Thyroid gland (tissue), 4 donors: ENCODE measurements at regions not wholly inside any gene's neighbourhood (a gene's known extent, or its start where the extent isn't known, plus 50 kb on each side); places are given as distances from the start of the nearest gene placed in this dataset.
A peak's percentile ranks its signal among the peaks of the same experiment; 100 is the strongest.

Experiments
- CTCF ChIP-seq, 6 experiments: fragments of 200-600 bp in 3 of 6; fragments of 450-650 bp in 3 of 6; sonication (generic) in 3 of 6; IDR thresholded peaks; one replicate each; pipeline ENCODE4 v1.5.1; 2016 to 2019; ENCODE audit warnings: antibody characterized with exemption in 6 of 6, mild to moderate bottlenecking in 2 of 6, inconsistent platforms in 1 of 6, moderate library complexity in 1 of 6
- POLR2A ChIP-seq, 2 donors: fragments of 450-650 bp; IDR thresholded peaks; one replicate each; pipeline ENCODE4 v1.6.1; 2017; ENCODE audit warnings: antibody characterized with exemption in 2 of 2, mild to moderate bottlenecking in 2 of 2, moderate library complexity in 1 of 2

DNA sequence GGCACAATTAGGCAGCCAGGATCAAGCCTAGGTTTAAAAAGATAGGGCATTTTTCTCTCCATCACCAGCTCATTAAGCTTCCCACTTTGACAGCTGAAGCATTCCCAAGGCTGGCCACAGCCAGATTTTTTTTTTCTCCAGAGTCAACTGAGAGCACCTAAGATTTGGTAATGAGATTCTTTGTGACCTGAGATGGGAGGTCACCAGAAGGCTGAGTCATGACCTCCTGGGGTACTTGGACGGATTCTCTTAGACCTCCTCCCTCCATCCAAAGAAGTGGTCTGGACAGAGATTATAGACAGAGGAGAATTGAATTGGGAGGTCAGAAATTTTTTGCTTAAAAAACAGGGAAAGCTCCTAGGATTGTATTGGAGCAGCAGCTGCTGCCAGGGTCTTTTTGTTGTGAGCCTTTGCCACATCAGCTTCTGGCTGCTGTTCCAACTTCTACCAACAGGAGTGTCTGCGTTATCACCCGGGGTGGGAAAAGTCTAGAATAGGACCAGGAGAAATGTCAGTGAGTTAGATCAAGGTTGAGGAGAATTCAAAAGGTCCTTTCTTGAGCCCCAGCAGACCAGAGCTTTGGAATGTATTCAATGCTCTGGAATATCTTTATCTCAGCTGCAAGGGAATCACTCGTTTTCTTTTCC, 221.2 kb upstream of the N4BP1 start:
- TF ChIP-seq CTCF (IDR thresholded peaks at IDR 0.05) (peak in 1 of 6 experiments; percentile 6), POLR2A (IDR thresholded peaks at IDR 0.05) (no peak)
